ENCODE measurements at regions not wholly inside any gene's neighbourhood (a gene's known extent, or its start where the extent isn't known, plus 50 kb on each side); places are given as distances from the start of the nearest gene placed in this dataset.

DNA sequence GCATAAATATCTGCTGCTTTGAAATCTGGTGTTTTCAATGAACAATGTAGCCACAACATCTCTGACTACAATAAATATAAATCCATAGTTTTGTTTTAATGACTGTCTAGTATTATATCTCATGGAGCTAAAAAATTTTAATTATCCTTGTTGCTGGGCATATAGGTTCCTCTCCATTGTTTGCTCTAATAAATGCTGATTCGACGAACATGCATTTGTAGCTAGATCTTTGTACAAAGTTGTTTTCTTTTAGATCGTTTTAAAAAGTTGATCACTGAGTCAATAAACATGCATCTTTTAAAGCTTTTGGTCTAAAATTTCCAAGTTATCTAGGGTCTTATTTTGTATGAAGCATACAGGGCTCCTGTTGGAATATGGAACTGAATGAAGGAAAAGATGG lies 130.5 kb upstream of the GPR101 start:
- Histone ChIP-seq H3F3A (replicated peaks; ENCODE audit: insufficient read depth) (no peaks in the 10 kb centered on the region), H3K4me2 (no peak overlapping the region), H3K9me2 (no peaks in the 10 kb centered on the region), H2AFZ (ENCODE audit: low read depth) (no peak overlapping the region), H4K20me1 (ENCODE audit: insufficient read depth) (no peaks in the 10 kb centered on the region), H3K4me3 (ENCODE audit: low read depth in 2 of 2, low read length in 1 of 2) (no peak overlapping the region), H3K4me1 (ENCODE audit: control insufficient read depth in 1 of 2, insufficient read depth in 2 of 2, low read depth in 1 of 2, low read length in 1 of 2) (no peaks in the 10 kb centered on the region), H3K27me3 (ENCODE audit: insufficient read depth) (no peaks in the 10 kb centered on the region; the same call in 1 of the 2 replicates), H3K9ac (no peak overlapping the region), H3K9me3 (no peaks in the 10 kb centered on the region), H3K36me3 (replicated peaks in 1 of 2; ENCODE audit: control insufficient read depth in 1 of 2, insufficient read depth in 2 of 2, low read length in 1 of 2) (no peaks in the 10 kb centered on the region), H3K27ac (ENCODE audit: low read depth in 2 of 2, low read length in 1 of 2) (no peak overlapping the region), H3K79me2 (ENCODE audit: insufficient read depth) (no peaks in the 10 kb centered on the region)
- POLR2A ChIA-PET = no interaction called here
- DNase-seq = no peak
- 7% methylated on average over 3 of the region's 3 CpGs for WGBS (ENCODE audit: low lambda C conversion rate)
- TF ChIP-seq GABPA (IDR thresholded peaks at IDR 0.05; ENCODE audit: low read depth) (no peak), SMC3 (IDR thresholded peaks at IDR 0.05; ENCODE audit: low read depth, low read length) (no peak), CHD2 (IDR thresholded peaks at IDR 0.05; ENCODE audit: low read length, partially characterized antibody) (no peak), RCOR1 (IDR thresholded peaks at IDR 0.05; ENCODE audit: low read length) (no peak), NRF1 (IDR thresholded peaks at IDR 0.05; ENCODE audit: low read depth, low read length) (no peak), RXRA (IDR thresholded peaks at IDR 0.05; ENCODE audit: borderline replicate concordance, low read depth) (no peak), EZH2phosphoT487 (IDR thresholded peaks at IDR 0.05; ENCODE audit: borderline replicate concordance, low read depth) (no peak), RAD21 (IDR thresholded peaks at IDR 0.05; ENCODE audit: low read length) (no peak), EP300 (IDR thresholded peaks at IDR 0.05; ENCODE audit: borderline replicate concordance in 1 of 2, low read depth in 1 of 2, low read length in 1 of 2) (no peak)
- TF ChIP-seq, protein P1, sequence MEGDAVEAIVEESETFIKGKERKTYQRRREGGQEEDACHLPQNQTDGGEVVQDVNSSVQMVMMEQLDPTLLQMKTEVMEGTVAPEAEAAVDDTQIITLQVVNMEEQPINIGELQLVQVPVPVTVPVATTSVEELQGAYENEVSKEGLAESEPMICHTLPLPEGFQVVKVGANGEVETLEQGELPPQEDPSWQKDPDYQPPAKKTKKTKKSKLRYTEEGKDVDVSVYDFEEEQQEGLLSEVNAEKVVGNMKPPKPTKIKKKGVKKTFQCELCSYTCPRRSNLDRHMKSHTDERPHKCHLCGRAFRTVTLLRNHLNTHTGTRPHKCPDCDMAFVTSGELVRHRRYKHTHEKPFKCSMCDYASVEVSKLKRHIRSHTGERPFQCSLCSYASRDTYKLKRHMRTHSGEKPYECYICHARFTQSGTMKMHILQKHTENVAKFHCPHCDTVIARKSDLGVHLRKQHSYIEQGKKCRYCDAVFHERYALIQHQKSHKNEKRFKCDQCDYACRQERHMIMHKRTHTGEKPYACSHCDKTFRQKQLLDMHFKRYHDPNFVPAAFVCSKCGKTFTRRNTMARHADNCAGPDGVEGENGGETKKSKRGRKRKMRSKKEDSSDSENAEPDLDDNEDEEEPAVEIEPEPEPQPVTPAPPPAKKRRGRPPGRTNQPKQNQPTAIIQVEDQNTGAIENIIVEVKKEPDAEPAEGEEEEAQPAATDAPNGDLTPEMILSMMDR (IDR thresholded peaks at IDR 0.05) = no peak
- TF ChIP-seq, protein P2, sequence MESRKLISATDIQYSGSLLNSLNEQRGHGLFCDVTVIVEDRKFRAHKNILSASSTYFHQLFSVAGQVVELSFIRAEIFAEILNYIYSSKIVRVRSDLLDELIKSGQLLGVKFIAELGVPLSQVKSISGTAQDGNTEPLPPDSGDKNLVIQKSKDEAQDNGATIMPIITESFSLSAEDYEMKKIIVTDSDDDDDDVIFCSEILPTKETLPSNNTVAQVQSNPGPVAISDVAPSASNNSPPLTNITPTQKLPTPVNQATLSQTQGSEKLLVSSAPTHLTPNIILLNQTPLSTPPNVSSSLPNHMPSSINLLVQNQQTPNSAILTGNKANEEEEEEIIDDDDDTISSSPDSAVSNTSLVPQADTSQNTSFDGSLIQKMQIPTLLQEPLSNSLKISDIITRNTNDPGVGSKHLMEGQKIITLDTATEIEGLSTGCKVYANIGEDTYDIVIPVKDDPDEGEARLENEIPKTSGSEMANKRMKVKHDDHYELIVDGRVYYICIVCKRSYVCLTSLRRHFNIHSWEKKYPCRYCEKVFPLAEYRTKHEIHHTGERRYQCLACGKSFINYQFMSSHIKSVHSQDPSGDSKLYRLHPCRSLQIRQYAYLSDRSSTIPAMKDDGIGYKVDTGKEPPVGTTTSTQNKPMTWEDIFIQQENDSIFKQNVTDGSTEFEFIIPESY (IDR thresholded peaks at IDR 0.05; ENCODE audit: borderline replicate concordance, low read depth) = no peak
- TF ChIP-seq, protein P3, sequence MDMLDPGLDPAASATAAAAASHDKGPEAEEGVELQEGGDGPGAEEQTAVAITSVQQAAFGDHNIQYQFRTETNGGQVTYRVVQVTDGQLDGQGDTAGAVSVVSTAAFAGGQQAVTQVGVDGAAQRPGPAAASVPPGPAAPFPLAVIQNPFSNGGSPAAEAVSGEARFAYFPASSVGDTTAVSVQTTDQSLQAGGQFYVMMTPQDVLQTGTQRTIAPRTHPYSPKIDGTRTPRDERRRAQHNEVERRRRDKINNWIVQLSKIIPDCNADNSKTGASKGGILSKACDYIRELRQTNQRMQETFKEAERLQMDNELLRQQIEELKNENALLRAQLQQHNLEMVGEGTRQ (IDR thresholded peaks at IDR 0.05; ENCODE audit: borderline replicate concordance, low read depth, low read length) = no peak
- CTCF ChIA-PET = no interaction called here

DNA sequence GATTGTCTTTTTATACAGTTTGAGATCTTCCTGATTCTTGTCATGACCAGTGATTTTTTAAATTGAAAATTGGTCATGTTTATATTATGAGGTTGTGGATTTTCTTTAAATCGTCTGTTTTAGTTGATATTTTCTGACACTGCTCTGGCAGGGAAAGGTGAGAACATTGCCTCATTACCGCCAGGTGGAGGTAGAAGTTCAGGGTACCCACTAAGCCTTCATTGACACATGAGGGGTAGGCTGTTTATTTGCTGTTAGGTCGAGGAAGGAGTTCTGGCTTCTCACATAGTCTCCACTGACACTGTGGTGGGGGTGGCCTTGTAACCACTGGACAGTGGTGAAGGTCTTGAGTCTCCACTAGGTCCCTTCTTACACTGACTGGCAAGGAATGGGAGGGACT lies 117.6 kb upstream of the GPR101 start:
- WGBS (ENCODE audit: low lambda C conversion rate) = 0% methylated on average over 3 of the region's 3 CpGs
- H3K9me2 ChIP-seq = no peaks in the 10 kb centered on the region
- POLR2A ChIA-PET = no interaction called here
- no peak for DNase-seq
- H3K9me3 ChIP-seq = no peaks in the 10 kb centered on the region
- no peaks in the 10 kb centered on the region; the same call in 1 of the 2 replicates for H3K27me3 ChIP-seq (ENCODE audit: insufficient read depth)
- no peak for TF ChIP-seq TEAD4 (IDR thresholded peaks at IDR 0.05; ENCODE audit: borderline replicate concordance, insufficient read depth)
- no peak for TF ChIP-seq GABPA (IDR thresholded peaks at IDR 0.05; ENCODE audit: low read depth)
- no peak for TF ChIP-seq FOXM1 (IDR thresholded peaks at IDR 0.05; ENCODE audit: low read depth)
- TF ChIP-seq YY1 (IDR thresholded peaks at IDR 0.05; ENCODE audit: low read depth) = no peak
- no peak for TF ChIP-seq NRF1 (IDR thresholded peaks at IDR 0.05; ENCODE audit: low read depth, low read length)
- no peak for TF ChIP-seq FOXJ3 (CRISPR knock-in tag; IDR thresholded peaks at IDR 0.05)
- TF ChIP-seq, protein P4, sequence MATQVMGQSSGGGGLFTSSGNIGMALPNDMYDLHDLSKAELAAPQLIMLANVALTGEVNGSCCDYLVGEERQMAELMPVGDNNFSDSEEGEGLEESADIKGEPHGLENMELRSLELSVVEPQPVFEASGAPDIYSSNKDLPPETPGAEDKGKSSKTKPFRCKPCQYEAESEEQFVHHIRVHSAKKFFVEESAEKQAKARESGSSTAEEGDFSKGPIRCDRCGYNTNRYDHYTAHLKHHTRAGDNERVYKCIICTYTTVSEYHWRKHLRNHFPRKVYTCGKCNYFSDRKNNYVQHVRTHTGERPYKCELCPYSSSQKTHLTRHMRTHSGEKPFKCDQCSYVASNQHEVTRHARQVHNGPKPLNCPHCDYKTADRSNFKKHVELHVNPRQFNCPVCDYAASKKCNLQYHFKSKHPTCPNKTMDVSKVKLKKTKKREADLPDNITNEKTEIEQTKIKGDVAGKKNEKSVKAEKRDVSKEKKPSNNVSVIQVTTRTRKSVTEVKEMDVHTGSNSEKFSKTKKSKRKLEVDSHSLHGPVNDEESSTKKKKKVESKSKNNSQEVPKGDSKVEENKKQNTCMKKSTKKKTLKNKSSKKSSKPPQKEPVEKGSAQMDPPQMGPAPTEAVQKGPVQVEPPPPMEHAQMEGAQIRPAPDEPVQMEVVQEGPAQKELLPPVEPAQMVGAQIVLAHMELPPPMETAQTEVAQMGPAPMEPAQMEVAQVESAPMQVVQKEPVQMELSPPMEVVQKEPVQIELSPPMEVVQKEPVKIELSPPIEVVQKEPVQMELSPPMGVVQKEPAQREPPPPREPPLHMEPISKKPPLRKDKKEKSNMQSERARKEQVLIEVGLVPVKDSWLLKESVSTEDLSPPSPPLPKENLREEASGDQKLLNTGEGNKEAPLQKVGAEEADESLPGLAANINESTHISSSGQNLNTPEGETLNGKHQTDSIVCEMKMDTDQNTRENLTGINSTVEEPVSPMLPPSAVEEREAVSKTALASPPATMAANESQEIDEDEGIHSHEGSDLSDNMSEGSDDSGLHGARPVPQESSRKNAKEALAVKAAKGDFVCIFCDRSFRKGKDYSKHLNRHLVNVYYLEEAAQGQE (IDR thresholded peaks at IDR 0.05; ENCODE audit: low read depth, low read length) = no peak
- TF ChIP-seq RXRA (IDR thresholded peaks at IDR 0.05; ENCODE audit: borderline replicate concordance, low read depth) = no peak
- TF ChIP-seq RCOR1 (IDR thresholded peaks at IDR 0.05; ENCODE audit: low read length) = no peak
- TF ChIP-seq MEF2A (IDR thresholded peaks at IDR 0.05; ENCODE audit: borderline replicate concordance, low read depth) = no peak
- no peak for TF ChIP-seq EZH2phosphoT487 (IDR thresholded peaks at IDR 0.05; ENCODE audit: borderline replicate concordance, low read depth)
- no peak overlapping the region for H3K27ac ChIP-seq (ENCODE audit: low read depth in 2 of 2, low read length in 1 of 2)
- no peak overlapping the region for H3K4me3 ChIP-seq (ENCODE audit: low read depth in 2 of 2, low read length in 1 of 2)
- H3K4me2 ChIP-seq = no peak overlapping the region
- no peaks in the 10 kb centered on the region for H3K79me2 ChIP-seq (ENCODE audit: insufficient read depth)
- CTCF ChIA-PET = no interaction called here
- no peaks in the 10 kb centered on the region for H3F3A ChIP-seq (replicated peaks; ENCODE audit: insufficient read depth)
- H4K20me1 ChIP-seq (ENCODE audit: insufficient read depth) = no peaks in the 10 kb centered on the region
- H3K4me1 ChIP-seq (ENCODE audit: control insufficient read depth in 1 of 2, insufficient read depth in 2 of 2, low read depth in 1 of 2, low read length in 1 of 2) = no peaks in the 10 kb centered on the region
- no peak overlapping the region for H3K9ac ChIP-seq
- H3K36me3 ChIP-seq (replicated peaks in 1 of 2; ENCODE audit: control insufficient read depth in 1 of 2, insufficient read depth in 2 of 2, low read length in 1 of 2) = no peaks in the 10 kb centered on the region
- no peak overlapping the region for H2AFZ ChIP-seq (ENCODE audit: low read depth)

All from SK-N-SH (cell line).